ENCODE measurements at regions not wholly inside any gene's neighbourhood (a gene's known extent, or its start where the extent isn't known, plus 50 kb on each side); places are given as distances from the start of the nearest gene placed in this dataset.
"Not testable (repeated sequence)": the region's sequence is repeated elsewhere in the genome, so short reads cannot be mapped to it uniquely, and the experiment has no call there.

DNA sequence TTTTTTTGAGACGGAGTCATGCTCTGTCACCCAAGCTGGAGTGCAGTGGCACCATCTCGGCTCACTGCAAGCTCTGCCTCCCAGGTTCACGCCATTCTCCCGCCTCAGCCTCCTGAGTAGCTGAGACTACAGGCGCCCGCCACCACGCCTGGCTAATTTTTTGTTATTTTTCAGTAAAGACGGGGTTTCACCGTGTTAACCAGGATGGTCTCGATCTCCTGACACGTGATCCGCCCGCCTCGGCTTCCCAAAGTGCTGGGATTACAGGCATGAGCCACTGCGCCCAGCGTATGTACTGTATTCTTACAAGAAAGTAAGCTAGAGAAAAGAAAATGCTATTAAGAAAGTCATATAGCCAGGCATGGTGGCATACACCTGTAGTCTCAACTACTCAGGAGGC is 84.8 kb upstream of the CMC1 start:
- DNase-seq = not testable (repeated sequence)

DNA sequence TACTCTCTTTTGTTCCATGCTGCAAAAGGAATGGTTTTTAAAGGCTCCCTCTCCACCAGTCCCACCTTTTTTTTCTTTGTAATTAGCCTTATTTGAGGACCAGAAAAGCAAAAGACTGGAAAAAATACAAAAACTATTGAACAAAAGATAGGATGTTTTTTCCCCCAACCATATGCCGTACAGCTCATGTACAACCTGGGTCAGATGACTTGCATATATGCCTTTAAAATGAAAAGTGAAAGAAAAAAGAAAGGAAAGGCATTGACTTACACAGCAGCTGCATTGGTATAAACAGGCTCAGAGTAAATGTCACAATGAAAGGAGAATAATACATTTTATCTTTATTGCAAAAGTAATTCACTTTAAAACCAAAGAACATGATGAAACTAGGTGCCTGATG is 69.5 kb upstream of the CMC1 start:
- no peak for DNase-seq

DNA sequence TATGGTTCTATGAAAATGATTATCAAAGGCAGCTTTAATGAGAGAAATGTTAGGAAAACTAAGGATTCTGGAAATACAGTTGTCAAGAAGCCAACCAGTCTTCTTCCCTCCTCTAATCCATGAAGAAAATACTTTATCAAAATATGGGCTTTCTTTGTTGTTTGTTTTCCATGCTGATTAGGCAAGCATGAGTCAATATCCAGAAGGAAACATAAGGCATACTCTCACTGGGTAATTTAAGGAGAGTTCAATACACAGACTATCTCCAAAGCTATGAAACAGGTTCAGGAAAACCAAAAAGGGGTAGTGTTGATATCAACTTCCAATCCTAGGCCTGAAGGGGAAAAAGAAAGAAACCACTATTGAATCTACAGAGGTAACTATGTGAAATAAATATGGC is 68.7 kb upstream of the CMC1 start:
- no peak for DNase-seq

DNA sequence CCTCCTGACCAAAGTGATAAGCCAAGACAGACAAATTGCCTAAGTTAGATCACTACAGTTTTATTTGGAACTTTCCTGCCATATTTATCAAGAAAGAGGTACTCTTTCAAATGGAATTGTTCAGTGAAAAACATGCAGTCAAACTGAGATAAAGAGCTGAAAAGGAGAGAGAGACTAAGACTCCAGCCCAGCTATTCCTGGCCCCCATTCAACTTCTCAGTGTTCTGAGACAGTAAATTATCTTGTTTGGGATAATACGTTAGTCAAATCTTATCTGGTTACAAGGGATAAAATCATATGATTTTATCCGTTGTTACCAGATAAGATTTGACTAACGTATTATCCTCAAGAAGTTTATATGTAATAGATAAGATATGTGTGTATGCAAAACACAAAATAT is 67.6 kb upstream of the CMC1 start:
- DNase-seq = no peak

DNA sequence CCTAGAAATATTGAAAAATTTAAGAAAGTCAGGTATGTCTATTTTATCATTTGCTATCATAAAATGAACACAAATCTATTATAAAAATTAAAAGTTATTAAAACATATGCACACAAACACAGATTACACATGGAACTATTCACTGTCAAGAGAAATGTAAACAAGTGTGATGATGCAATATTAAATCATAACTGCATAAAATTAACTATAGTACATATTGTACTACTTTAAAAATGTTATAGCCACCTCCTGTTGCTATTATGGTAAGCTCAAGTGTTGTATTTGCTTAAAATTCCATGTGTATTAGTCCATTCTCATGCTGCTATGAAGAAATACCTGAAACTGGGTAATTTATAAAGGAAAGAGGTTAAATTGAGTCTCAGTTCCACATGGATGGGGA is 54.7 kb upstream of the CMC1 start:
- no peak for DNase-seq

DNA sequence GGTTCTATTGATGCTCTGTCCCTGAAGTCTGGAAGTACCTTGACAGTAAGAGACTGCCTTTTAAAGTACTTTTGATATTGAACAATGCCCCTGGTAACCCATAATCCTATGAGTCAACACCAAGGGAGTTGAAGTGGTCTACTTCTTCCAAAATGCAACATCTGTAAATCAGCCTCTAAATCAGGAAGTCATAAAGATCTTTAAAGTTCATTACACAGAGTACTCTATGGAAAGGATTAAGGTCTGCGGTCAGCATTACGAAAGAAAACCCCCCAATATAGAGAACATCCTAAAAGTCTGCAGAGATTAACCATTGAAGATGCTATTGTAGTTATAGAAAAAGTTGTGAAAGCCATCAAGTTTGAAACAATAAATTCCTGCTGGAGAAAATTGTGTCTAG is 52.7 kb upstream of the CMC1 start:
- no peak for DNase-seq

DNA sequence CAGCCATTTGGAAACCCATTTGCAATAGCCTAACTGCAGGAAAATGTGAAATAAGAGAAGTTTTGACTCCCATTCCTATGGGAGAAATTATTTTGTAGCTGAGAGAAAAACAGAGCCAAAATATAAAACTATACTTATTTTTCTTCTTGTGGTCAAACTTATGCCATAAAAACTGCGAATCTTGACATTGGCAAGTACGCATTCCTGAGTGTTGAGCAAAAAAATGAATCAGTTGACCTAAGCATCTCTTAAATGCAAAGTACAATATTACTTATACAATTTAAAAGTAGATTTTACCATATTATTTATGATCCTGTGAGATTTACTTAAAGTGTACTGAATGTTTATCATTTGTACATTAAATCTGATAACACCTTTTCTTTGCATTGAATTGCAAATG is 50.1 kb upstream of the CMC1 start:
- no peak for DNase-seq

All from islet precursor cell (in vitro differentiated cells).